GM23338 (cell line): ENCODE measurements at regions not wholly inside any gene's neighbourhood (a gene's known extent, or its start where the extent isn't known, plus 50 kb on each side); places are given as distances from the start of the nearest gene placed in this dataset.

ENCODE experiments used
- ATAC-seq: fragments of 200-7000 bp; cut with Tn5 transposase; 3 replicates; pipeline ENCODE4 v1.9.1; 2020
- DNase-seq: peaks from one replicate; pipeline ENCODE4 v3.0.0-alpha.2; 2015; ENCODE audit warnings: low spot score
- H2AFZ ChIP-seq: fragments of 200-600 bp; sonication (generic); 2 replicates; pipeline ENCODE4 v1.8.0; 2016; ENCODE audit warnings: antibody characterized with exemption, mild to moderate bottlenecking, moderate library complexity
- H3F3A ChIP-seq: fragments of 200-600 bp; sonication (generic); replicated peaks from 2 replicates; pipeline ENCODE4 v1.8.0; 2017; ENCODE audit warnings: antibody characterized with exemption, mixed run types, low read depth
- H3K27ac ChIP-seq: fragments of 200-600 bp; sonication (generic); 2 replicates; pipeline ENCODE4 v1.6.1; 2016; ENCODE audit warnings: low read depth
- H3K27me3 ChIP-seq: fragments of 200-600 bp; sonication (generic); 2 replicates; pipeline ENCODE4 v1.8.0; 2016; ENCODE audit warnings: mild to moderate bottlenecking, mixed run types, moderate library complexity; ENCODE audit not compliant: insufficient read depth
- H3K36me3 ChIP-seq: fragments of 200-600 bp; sonication (generic); 2 replicates; pipeline ENCODE4 v1.8.0; 2016; ENCODE audit warnings: mild to moderate bottlenecking; ENCODE audit not compliant: insufficient read depth
- H3K4me1 ChIP-seq: fragments of 200-600 bp; sonication (generic); 2 replicates; pipeline ENCODE4 v1.8.0; 2016; ENCODE audit warnings: mild to moderate bottlenecking, moderate library complexity; ENCODE audit not compliant: insufficient read depth
- H3K4me2 ChIP-seq: fragments of 200-600 bp; sonication (generic); 2 replicates; pipeline ENCODE4 v1.7.1; 2017; ENCODE audit warnings: mixed run types
- H3K4me3 ChIP-seq: fragments of 200-600 bp; sonication (generic); 2 replicates; pipeline ENCODE4 v1.6.1; 2016; ENCODE audit warnings: mixed run types
- H3K79me2 ChIP-seq: fragments of 200-600 bp; sonication (generic); replicated peaks from 2 replicates; pipeline ENCODE4 v1.8.0; 2017; ENCODE audit warnings: mild to moderate bottlenecking; ENCODE audit not compliant: insufficient read depth
- H3K9me2 ChIP-seq: fragments of 200-600 bp; sonication (generic); 2 replicates; pipeline ENCODE4 v1.8.0; 2017; ENCODE audit not compliant: insufficient read depth
- H4K20me1 ChIP-seq: fragments of 200-600 bp; sonication (generic); replicated peaks from 2 replicates; pipeline ENCODE4 v1.8.0; 2017; ENCODE audit warnings: mild to moderate bottlenecking; ENCODE audit not compliant: insufficient read depth
- H3K27ac Mint-ChIP-seq: 2 replicates; pipeline ENCODE4 v1.8.0; 2020; ENCODE audit warnings: inconsistent platforms, mild to moderate bottlenecking, moderate library complexity, mixed read lengths
- H3K27me3 Mint-ChIP-seq: 3 replicates; pipeline ENCODE4 v1.8.0; 2022; ENCODE audit warnings: low read depth, mild to moderate bottlenecking, moderate library complexity, mixed read lengths, inconsistent platforms; ENCODE audit not compliant: insufficient read depth, poor library complexity
- H3K36me3 Mint-ChIP-seq: 3 replicates; pipeline ENCODE4 v1.8.0; 2021; ENCODE audit warnings: low read depth, mild to moderate bottlenecking, inconsistent platforms, moderate library complexity, mixed read lengths
- H3K4me1 Mint-ChIP-seq: 3 replicates; pipeline ENCODE4 v1.8.0; 2020; ENCODE audit warnings: mild to moderate bottlenecking, inconsistent platforms, mixed read lengths
- H3K4me3 Mint-ChIP-seq: 3 replicates; pipeline ENCODE4 v1.8.0; 2021; ENCODE audit warnings: moderate library complexity, mild to moderate bottlenecking, inconsistent platforms, mixed read lengths
- H3K9me3 Mint-ChIP-seq: 3 replicates; pipeline ENCODE4 v1.8.0; 2020; ENCODE audit warnings: moderate library complexity, mild to moderate bottlenecking, inconsistent platforms, mixed read lengths
- CREB1 ChIP-seq: fragments of 250-450 bp; sonication (Bioruptor Pico); IDR thresholded peaks from 2 replicates; pipeline ENCODE4 v1.5.0; 2020; ENCODE audit warnings: low read depth, mild to moderate bottlenecking, moderate library complexity
- CTCF ChIP-seq, 2 experiments: fragments of 200-600 bp in 1 of 2; sonication (generic) in 1 of 2; conservative IDR thresholded peaks; 2 replicates each; pipeline versions ENCODE4 v1.5.1 to v1.6.1; 2016 to 2017; ENCODE audit warnings: antibody characterized with exemption in 2 of 2, low read depth in 2 of 2, mild to moderate bottlenecking in 2 of 2, moderate library complexity in 1 of 2
- ETS1 ChIP-seq: IDR thresholded peaks from 2 replicates; pipeline ENCODE4 v1.6.1; 2016; ENCODE audit warnings: antibody characterized with exemption
- EZH2 ChIP-seq: fragments of 200-600 bp; sonication (generic); IDR thresholded peaks from one replicate; pipeline ENCODE4 v1.8.0; 2017; ENCODE audit warnings: antibody characterized with exemption, mild to moderate bottlenecking, low read depth; ENCODE audit not compliant: unreplicated experiment
- EZH2phosphoT487 ChIP-seq: fragments of 200-600 bp; sonication (generic); IDR thresholded peaks from one replicate; pipeline ENCODE4 v1.8.1; 2018; ENCODE audit warnings: antibody characterized with exemption; ENCODE audit not compliant: unreplicated experiment
- JUNB ChIP-seq: IDR thresholded peaks from one replicate; pipeline ENCODE4 v1.6.1; 2016; ENCODE audit warnings: antibody characterized with exemption; ENCODE audit not compliant: unreplicated experiment
- NANOG ChIP-seq: IDR thresholded peaks from 2 replicates; pipeline ENCODE4 v1.6.1; 2016; ENCODE audit warnings: antibody characterized with exemption, borderline replicate concordance
- POLR2AphosphoS5 ChIP-seq: IDR thresholded peaks from 2 replicates; pipeline ENCODE4 v1.6.1; 2016; ENCODE audit warnings: antibody characterized with exemption, low read depth
- REST ChIP-seq: IDR thresholded peaks from one replicate; pipeline ENCODE4 v1.6.1; 2018; ENCODE audit warnings: antibody characterized with exemption; ENCODE audit not compliant: unreplicated experiment
- STAT1 ChIP-seq: IDR thresholded peaks from one replicate; pipeline ENCODE4 v1.6.1; 2016; ENCODE audit warnings: antibody characterized with exemption; ENCODE audit not compliant: unreplicated experiment
- ZNF114 ChIP-seq: fragments of 250-450 bp; sonication (Bioruptor Pico); IDR thresholded peaks from 2 replicates; pipeline ENCODE4 v1.5.0; 2020; ENCODE audit warnings: mild to moderate bottlenecking, moderate library complexity
- ZNF331 ChIP-seq: fragments of 250-450 bp; sonication (Bioruptor Pico); IDR thresholded peaks from 2 replicates; pipeline ENCODE4 v1.5.0; 2020; ENCODE audit warnings: low read depth, mild to moderate bottlenecking, moderate library complexity
- ZNF462 ChIP-seq: fragments of 250-450 bp; sonication (Bioruptor Pico); IDR thresholded peaks from 2 replicates; pipeline ENCODE4 v1.5.0; 2020; ENCODE audit warnings: mild to moderate bottlenecking, moderate library complexity

- TF ChIP-seq CTCF (conservative IDR thresholded peaks at IDR 0.05; ENCODE audit: low read depth in 2 of 2): no peak
- TF ChIP-seq EZH2: no peak
- TF ChIP-seq EZH2phosphoT487: no peak
- TF ChIP-seq JUNB: no peak
- TF ChIP-seq POLR2AphosphoS5: no peak
Observed at GRCh38 chr4:174437324-174437723, 85.0 kb downstream of the HPGD start (continued).

GRCh38 chr4:174436377-174436776, 85.9 kb downstream of the HPGD start:
- Histone ChIP-seq H4K20me1 (no peaks in the 10 kb centered on the region), H3K27ac (no peak overlapping the region), H3K27me3 (no peaks in the 10 kb centered on the region), H3K9me2 (peaks cover 7% of the 10 kb centered on the region; the same call in 1 of the 2 replicates), H3K4me1 (peaks cover 9% of the 10 kb centered on the region), H3K36me3 (no peaks in the 10 kb centered on the region), H3K4me2 (no peak overlapping the region), H2AFZ (no peak overlapping the region), H3K79me2 (no peaks in the 10 kb centered on the region), H3K4me3 (no peak overlapping the region), H3F3A (no peaks in the 10 kb centered on the region)
- TF ChIP-seq EZH2 (no peak), CREB1 (CRISPR knock-in tag) (no peak), ZNF331 (no peak), POLR2AphosphoS5 (no peak), JUNB (no peak), EZH2phosphoT487 (no peak), ZNF462 (CRISPR knock-in tag) (no peak), ETS1 (no peak), STAT1 (no peak), REST (no peak), ZNF114 (CRISPR knock-in tag) (no peak), NANOG (no peak)
- Mint-ChIP-seq H3K4me3 (no peak overlapping the region), H3K4me1 (peaks cover 10% of the 10 kb centered on the region; the same call in 2 of the 3 replicates), H3K36me3 (peaks cover 4% of the 10 kb centered on the region; the same call in 1 of the 3 replicates), H3K27me3 (no peaks in the 10 kb centered on the region), H3K9me3 (peaks cover 7% of the 10 kb centered on the region), H3K27ac (no peak overlapping the region)
- no peak for DNase-seq
- ATAC-seq: no peak
